HG03342 (cell line): ENCODE measurements at regions not wholly inside any gene's neighbourhood (a gene's known extent, or its start where the extent isn't known, plus 50 kb on each side); places are given as distances from the start of the nearest gene placed in this dataset.

Source experiments
- ATAC-seq: cut with Tn5 transposase; IDR thresholded peaks from one replicate; pipeline ENCODE4 v1.9.1; 2021; ENCODE audit warnings: mild to moderate bottlenecking, moderate library complexity; ENCODE audit not compliant: unreplicated experiment

DNA sequence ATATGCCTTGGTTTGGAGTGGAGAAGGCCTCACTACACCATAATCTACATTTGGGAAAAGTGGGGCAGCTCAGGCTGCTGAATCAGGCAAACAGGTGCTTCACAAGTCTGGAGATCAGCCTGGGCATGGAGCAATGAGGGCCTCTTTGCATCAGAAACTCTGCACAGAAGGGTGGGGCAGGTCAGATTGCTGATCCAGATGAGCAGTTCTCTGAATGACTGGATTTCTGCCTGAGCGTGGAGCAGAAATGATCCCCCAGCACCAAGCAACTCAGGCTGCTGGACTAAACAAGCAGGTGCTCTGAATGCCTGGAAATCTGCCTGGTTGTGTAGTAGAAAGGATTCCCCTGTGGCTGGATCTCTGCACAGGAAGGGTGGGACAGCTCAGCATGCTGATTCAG, 605.3 kb upstream of the ZNF804A start:
- peak; percentile 87 for ATAC-seq

DNA sequence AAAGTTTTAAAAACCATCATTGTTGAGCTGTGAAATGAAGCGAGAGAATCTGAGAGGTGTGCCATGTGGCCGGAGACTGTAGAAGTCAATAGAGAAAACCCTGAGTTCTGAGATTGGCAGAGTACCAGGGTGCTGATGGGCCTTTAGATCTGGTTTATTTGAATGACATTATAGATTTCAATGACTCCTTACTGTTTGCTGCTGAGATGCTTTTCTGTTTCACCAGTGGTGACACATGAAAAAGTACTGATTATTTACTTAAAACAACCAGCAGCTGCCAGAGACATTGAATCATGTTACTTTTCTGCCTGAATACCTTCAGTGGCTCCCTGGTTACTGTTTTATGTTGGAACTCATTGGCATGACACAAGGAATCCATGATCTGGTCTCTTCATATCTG, 602.7 kb upstream of the ZNF804A start:
- ATAC-seq, result no peak

DNA sequence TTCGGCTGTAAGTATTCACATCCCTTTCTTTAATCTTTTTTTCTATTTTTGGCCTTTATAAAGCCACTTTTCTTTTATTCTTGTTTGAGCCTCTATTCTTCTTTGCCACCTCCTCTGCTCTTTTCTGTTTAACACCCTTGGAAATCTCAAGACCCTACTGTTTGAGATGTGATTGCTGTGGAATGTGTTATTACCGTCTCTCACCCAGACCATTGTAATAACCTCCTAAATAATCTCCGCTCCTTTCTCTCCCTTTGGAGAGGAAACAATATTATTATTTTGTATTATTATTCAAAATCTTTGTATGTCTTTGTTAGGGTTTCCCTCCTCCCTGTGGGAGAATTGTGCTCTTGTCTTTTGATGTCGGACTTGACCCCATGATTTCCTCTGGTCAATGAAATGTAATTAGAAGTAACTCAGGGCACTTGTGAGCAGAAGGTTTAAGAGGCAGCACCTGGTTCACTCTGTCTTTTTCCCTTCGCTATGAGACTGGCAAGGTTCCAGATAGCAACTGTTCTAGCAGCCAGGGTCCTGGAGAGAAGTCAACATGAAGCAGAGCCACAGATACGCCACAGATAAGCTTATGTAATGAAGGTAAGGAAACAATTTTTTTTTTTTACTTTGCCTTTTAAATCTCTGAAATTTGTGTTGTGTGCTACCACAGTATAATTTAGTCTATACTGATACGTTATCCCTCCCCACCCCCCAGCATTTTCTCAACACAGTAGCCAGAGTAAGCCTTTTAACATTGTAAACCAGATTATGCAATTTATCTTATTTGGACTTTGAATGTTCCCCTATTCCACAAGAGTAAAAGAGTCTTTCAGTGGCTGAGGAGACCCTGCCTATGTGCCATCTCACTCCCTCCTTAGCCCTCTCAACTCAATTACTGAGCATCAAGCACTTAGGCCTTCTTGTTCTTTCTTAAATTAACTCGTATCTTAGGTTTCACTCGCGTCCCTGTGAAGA, 601.2 kb upstream of the ZNF804A start:
- ATAC-seq, result no peak

DNA sequence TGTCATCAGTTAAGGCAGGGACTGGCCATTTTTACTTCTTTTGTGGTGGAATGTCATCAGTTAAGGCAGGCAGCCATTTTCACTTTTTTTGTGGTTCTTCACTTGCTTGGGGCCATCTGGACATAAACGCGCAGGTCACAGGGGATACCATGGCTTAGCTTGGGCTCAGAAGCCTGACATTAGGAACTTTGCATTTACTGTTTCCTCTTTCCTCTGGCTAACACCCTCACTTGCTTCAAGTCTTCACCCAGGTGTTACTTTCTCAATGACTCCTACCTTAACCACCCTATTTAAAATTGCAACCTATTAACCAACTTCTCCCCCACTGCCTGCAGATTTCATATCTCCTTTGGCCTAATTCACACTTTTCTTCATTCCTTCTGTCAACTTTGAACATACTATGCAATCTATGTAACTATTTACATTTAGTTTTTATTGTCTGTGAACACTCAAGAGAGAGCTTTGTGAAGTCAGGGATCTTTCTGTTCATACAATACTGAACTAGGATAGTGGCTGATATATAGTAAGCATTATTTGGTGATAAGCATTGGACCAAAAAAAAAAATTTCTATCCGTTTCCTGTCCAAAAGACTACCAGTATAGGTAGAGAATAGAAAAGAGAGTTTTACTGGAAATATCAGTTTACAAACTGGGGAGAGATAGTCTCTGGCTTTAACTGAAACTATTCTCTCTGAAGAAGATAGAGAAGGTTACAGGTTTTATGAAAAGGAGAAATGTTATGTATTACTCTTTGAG, 600.1 kb upstream of the ZNF804A start:
- peak; percentile 97 for ATAC-seq

DNA sequence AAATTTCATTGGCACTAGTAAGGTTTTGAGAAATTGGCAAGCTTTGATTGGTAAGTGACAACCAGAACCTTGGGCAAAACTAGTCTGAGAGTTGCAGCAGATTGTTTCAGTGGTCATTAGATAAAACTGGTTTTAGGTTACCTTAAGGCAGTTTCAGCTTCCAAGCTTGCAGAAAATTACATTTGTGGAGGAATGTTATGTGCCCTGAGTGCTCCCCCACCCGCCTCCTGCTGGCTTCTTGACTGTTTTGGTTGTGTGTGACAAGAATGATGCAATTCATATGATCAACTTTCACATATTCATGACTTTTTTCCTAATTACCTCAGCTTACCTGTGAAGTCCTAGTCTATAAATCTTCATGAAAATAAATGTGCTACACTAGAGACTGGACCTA, 599.5 kb upstream of the ZNF804A start:
- peak; percentile 10 for ATAC-seq

DNA sequence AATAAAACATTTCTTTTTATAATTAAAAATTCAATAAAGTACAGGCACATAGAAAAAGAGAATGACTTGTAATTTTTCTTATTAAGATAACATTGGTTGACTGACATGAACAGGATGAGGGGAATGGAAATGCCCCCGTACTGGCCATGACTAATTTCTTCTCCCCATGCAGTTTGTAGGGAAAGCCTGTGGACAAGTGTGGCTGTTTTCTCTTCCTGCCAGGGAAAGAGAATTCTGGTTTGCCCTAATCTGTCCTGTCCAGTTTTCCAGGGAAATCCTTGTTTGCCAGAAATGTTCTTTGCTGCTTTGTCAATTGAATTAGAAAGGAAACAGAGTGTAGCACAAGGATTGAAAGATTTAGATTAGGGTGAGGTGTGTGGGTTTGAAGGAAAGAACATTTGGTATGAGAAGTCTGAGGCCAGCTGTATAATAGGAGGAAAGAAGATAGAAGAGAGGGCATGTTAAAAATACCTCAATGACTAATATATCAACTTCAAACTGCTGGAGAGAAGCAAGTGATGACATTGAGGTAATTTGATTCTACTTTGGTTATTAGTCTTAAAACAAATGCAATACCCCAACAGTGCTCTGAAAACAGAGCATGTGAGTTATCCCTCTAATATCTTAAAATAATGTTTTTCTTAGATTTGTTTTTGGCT, 593.9 kb upstream of the ZNF804A start:
- ATAC-seq, result peak; percentile 87

DNA sequence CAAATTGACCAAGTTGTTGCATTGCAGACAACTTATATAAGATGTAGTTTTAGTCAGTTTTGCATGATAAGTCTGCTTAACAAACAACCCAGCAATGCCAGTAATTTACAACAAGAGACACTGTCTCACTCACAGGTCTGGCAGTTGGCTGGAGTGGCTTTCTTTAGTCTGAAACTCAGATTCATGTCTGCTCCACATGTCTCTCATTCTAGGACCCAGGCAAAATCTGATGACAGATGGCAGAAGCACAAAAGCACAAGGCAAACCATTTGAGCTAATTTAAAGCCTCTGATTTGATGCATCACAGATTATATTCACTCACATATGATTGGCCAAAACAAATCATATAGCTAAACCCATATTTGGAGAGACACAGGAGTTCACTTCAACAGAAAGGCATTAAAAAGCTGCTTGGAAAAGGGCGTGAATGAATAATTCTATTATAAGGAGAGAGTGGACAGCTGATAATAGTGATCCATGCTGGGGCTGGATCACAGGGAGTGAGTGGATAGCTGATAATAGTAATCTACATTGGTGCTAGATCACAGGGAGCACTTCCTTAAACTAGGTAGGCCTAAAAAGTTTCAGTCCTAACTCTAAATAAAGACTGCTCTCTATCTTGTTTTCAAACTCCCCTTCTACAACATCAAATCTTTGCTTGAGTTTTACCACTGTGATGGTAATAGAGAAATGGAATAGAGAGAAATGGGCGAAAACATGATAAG, 593.2 kb upstream of the ZNF804A start:
- ATAC-seq, result peak; percentile 48

DNA sequence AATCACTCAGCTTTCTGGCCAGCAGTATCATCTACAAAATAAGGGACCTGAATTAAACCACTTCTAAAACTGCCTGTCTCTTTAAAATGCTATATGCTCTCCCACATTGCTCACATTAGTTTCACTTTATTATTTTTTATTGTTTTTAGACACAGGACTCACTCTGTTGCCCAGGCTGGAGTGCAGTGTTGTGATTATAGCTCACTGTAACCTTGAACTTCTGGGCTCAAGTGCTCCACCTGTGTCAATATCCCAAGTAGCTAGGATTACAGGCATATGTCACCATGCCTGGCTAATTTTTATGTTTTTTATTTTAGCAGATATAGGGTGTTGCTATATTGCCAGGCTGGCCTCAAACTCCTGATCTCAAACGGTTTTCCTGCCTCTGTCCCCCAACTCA, 591.3 kb upstream of the ZNF804A start:
- no peak for ATAC-seq

DNA sequence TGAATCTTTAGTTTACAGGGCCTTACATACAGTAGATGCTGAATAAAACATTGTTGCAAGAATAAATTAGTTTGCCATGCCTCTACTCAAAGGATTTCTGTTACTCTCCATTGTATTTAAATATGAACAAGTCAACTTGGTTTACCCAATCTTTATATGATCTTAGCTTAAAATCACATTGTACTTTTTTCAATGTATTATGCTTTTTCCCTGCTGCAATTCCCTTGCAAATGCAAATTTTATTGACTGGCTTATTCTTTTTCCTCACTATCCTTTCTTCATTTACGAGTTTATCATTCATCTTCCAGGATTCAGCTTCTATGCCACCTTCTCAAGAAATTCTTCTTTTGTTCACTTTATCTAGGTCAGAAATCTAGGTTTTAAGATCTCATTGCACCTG, 571.4 kb upstream of the ZNF804A start:
- no peak for ATAC-seq

DNA sequence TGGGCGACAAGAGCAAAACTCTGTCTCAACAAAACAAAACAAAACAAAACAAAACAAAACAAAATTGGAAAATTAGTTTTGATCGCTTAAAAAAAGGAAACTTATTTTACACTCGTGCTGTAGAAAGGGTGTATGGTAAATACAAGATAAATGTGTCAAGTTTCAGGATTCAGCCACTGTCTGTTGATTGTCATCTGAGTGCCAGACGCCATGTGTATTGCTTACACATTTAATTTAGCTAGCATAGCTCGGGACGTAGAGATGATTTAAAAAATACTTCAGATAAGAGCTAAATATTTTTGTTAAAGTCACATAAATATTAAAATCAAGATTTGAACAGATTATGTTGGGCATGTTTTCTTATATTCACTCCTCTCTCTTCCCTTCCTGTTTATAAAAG, 568.1 kb upstream of the ZNF804A start:
- ATAC-seq, result no peak

DNA sequence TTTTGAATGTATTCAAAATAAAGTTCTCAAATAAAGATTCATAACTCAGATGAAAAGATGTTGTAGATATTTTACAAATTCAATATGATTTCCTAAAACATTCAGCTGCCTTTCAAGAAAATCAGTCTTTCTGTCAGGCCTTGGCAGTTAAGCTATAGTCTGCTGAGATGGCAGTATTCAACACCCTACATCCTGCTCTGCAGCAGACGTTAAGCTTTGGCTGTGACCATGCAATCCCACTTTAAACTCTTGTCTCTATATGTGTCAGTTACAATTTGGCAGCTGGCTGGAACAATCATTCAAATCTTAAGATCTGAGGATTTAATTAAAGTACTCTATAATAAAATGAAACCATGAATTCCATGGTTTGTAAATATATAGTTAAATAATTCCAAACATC, 567.3 kb upstream of the ZNF804A start:
- ATAC-seq, result no peak

DNA sequence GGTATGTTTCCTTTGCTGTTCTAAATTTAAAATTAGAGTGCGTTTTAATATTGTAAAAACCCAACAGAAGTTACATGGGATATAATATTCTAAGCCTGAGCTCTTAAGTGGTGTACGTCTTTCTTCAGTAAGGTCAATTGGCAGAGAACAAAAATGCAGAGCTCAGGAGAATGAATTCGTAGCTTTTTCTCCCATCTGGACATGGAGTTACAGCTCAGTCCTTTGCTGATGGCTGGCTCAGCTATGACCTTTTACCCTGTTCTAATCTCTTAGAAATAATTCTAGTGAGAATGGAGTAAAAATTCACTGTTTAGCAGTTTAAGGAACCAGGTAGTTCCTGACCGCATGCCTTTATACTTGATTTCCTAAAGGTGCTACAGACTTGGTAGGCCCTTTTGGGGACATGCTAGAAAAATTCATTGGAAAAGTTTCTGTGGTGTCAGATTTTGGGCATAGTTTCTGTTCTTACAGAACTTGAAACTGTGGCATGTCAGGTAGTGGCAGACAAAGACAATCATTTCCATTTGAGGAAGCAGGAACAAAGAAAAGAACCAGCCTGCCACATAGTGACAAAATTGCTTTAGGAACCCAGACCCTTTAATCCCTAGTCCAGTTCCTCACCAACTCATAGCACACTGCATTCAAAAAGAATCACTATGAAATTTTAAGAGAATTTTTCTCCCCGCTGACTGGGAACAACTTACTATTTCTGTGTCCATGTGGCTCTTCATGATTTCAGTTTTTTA, 566.8 kb upstream of the ZNF804A start:
- no peak for ATAC-seq

DNA sequence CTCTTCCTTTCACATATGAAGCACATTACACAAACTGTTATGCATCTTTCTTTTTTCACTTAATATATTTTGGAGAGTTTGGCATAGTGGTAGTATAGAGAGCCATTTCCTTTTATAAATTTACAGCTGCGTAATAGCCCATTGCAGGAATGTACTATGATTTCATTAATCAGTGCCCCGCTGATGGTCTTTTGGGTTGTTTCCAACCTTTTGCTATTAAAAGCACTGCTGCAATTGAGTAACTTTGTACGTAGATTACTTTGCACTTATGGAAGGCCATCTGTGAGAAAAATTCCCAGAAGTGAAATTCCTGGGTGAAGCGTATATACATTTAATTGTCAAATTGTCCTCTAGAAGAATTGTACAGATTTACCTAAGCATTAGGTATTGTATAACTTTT, 565.3 kb upstream of the ZNF804A start:
- no peak for ATAC-seq

DNA sequence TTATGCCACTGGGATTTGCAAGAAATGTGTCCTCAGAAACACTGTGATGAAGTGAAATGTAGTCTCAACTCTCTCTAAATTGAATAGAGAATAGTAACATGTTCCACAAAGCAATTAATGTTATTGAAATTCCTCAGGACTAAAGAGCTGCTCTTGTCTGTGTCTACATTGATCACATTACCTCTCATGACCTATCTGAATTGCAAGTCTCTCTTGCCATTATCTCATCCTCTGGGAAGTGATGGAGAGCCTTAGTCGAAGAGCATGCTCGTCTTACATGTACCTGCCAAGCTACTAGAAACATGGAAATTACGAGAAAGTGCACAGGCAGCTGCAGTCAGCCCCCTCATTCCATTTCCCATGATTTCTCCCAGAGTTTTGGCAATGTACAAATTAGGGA, 561.1 kb upstream of the ZNF804A start:
- no peak for ATAC-seq

DNA sequence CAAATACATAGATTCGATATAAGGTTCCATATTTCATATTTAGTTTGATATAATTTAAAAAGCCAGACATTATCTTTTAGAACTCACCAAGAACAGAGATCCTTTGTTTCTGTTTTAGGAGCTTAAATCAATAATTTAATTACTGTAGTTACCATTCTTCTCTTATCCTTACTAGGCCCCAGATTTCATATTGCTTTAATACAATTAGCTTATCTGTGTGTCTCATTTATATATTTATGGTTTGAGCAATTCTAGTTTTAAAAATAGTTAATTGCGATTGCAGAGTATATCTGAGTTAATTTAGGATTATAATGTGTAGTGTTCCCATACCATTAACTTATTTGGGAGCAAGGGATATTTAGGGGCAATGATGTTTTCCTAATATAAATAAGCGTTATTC, 558.8 kb upstream of the ZNF804A start:
- no peak for ATAC-seq

DNA sequence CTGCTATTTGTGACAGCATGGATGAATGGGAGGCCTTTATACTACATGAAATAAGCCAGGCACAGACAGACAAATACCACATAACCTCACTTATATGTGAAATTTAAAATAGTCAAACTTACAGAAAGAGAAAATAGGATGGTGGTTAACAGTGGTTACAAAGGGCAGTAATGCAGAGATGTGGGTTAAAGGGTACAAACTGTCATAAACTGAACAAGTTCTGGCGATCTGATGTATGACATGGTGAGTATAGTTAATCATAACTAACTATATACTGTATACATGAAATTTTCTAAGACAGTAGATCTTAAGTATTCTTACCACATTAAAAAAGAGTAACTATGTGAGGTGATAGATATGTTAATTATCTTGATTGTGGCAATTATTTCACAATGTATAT, 558.1 kb upstream of the ZNF804A start:
- no peak for ATAC-seq

DNA sequence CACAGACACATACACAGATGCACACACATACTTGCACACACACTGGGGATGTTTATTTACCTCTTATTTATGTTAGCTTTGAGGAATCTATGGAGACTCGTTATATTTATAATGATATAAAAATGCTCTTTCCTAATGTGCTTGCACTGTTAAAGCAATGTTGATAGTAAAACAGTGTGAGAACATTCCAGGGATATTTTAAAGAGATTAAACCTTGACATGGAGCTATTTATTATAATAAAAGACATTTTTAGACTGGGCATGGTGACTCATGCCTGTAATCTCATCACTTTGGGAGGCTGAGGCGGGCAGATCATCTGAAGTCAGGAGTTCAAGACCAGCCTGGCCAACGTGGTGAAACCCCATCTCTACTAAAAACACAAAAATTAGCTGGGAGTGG, 557.3 kb upstream of the ZNF804A start:
- no peak for ATAC-seq

DNA sequence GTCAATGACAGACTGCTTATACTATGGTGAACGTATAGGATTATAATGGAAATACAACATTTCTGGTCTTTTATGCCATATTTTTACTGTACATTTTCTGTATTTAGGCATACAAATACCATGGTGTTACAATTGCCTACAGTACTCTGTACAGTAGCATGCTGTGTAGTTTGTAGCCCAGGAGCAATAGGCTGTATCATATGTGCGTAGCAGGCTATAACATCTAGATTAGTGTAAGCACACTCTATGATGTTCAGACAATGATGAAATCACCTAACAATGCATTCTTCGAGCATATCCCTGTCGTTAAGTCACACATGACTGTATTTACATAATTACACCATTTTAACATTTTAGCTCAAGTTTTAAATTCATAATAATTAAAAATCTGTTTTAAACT, 556.6 kb upstream of the ZNF804A start:
- ATAC-seq, result no peak

DNA sequence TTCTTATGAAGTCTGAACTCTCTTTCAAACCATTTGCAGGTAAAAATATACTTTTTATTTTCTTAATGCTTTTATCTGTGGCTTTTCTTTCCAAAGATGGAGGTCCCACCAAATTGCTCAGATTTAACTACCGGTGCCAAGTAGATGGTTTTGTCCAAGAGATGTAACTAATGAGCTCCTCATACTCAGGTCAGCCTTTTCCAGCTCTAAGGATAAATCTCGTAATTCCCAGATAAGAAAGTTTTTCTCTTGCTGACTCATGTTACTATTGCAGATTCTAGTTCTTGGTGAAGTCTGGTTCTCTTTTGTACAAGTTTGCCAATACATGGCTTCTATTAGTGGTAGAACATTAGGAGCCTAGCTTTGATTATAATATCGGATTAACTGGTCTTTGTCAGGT, 550.8 kb upstream of the ZNF804A start:
- ATAC-seq, result no peak

DNA sequence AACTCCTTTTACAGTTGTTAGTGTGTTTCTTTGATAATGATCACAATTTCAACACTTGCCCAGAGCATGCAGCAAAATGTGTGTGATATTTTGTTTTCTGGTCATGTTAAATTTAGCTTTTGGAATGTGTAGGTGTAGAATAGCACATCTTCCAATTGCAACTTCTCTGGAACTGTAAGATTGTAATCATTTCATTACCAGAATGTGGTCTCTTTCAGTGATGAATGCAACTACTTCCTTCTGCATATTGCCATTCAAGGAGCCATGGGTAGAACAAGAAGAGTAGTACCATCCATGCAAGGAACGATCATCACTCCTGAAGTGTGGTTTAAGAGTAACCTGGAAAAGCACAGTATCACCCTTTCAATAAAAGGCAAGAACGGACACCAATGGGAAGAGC, 548.8 kb upstream of the ZNF804A start:
- no peak for ATAC-seq
